IMR-90 (cell line): ENCODE measurements at regions not wholly inside any gene's neighbourhood (a gene's known extent, or its start where the extent isn't known, plus 50 kb on each side); places are given as distances from the start of the nearest gene placed in this dataset.

Source experiments
- ATAC-seq: fragments of 200-7000 bp; cut with Tn5 transposase; 2 replicates; pipeline ENCODE4 v1.9.1; 2020; ENCODE audit warnings: low read depth, mild to moderate bottlenecking, moderate library complexity
- BruUV-seq: library from RNA; stranded (reverse); fragments of 400-500 nt; replicated peaks from 2 replicates; lab custom pipeline; 2021; lab: Mats Ljungman, UMichigan
- CTCF ChIA-PET: fragments of 300-600 bp; formaldehyde crosslinking; extraction: SDS; loops from one replicate; lab custom pipeline; 2021; ENCODE audit warnings: antibody characterized with exemption; lab: Yijun Ruan, JAX
- POLR2A ChIA-PET: fragments of 300-600 bp; sonication (Branson Sonifier 250); formaldehyde crosslinking; loops from one replicate; lab custom pipeline; 2022; ENCODE audit warnings: antibody characterized with exemption; ENCODE audit not compliant: unreplicated experiment; lab: Charles Lee
- DNase-seq: peaks from one replicate; pipeline ENCODE4 v3.0.0; 2013
- H2AFZ ChIP-seq: replicated peaks from 2 replicates; pipeline ENCODE3; 2013; ENCODE audit warnings: low read length, mild to moderate bottlenecking; ENCODE audit not compliant: poor library complexity
- H2AK5ac ChIP-seq: 2 replicates; pipeline ENCODE4 v1.6.1; 2013; ENCODE audit warnings: low read depth, low read length, inconsistent platforms
- H2AK9ac ChIP-seq: replicated peaks from 2 replicates; pipeline ENCODE3; 2013; ENCODE audit warnings: mild to moderate bottlenecking, low read depth, low read length, moderate library complexity; ENCODE audit not compliant: poor library complexity
- H2BK120ac ChIP-seq: 2 replicates; pipeline ENCODE4 v1.6.1; 2013; ENCODE audit warnings: low read depth, low read length, inconsistent platforms
- H2BK15ac ChIP-seq: 3 replicates; pipeline ENCODE4 v1.6.1; 2013; ENCODE audit warnings: low read depth, low read length, inconsistent platforms
- H2BK20ac ChIP-seq: 2 replicates; pipeline ENCODE4 v1.6.1; 2013; ENCODE audit warnings: low read depth, mild to moderate bottlenecking, inconsistent platforms, low read length, moderate library complexity
- H2BK5ac ChIP-seq: 2 replicates; pipeline ENCODE4 v1.6.1; 2013; ENCODE audit warnings: mild to moderate bottlenecking, low read depth, low read length, inconsistent platforms; ENCODE audit not compliant: poor library complexity, severe bottlenecking
- H3K14ac ChIP-seq: replicated peaks from 2 replicates; pipeline ENCODE4 v1.6.1; 2013; ENCODE audit warnings: low read depth, low read length, inconsistent platforms
- H3K18ac ChIP-seq: 2 replicates; pipeline ENCODE4 v1.6.1; 2013; ENCODE audit warnings: low read depth, low read length, control low read depth
- H3K23ac ChIP-seq: 2 replicates; pipeline ENCODE4 v1.6.1; 2013; ENCODE audit warnings: low read depth, low read length, inconsistent platforms
- H3K27ac ChIP-seq: 2 replicates; pipeline ENCODE4 v1.5.1; 2013; ENCODE audit warnings: mild to moderate bottlenecking, control low read depth, low read length; ENCODE audit not compliant: insufficient read depth
- H3K27me3 ChIP-seq: 2 replicates; pipeline ENCODE4 v1.6.1; 2013; ENCODE audit warnings: low read length; ENCODE audit not compliant: control insufficient read depth, insufficient read depth
- H3K36me3 ChIP-seq: 2 replicates; pipeline ENCODE4 v1.6.1; 2013; ENCODE audit warnings: low read length, mixed read lengths; ENCODE audit not compliant: control insufficient read depth, insufficient read depth
- H3K4ac ChIP-seq: 2 replicates; pipeline ENCODE4 v1.6.1; 2013; ENCODE audit warnings: low read depth, low read length, inconsistent platforms
- H3K4me1 ChIP-seq: 2 replicates; pipeline ENCODE4 v1.6.1; 2013; ENCODE audit warnings: low read length, mixed read lengths; ENCODE audit not compliant: control insufficient read depth, insufficient read depth
- H3K4me2 ChIP-seq: 2 replicates; pipeline ENCODE4 v1.6.1; 2013; ENCODE audit warnings: low read depth, mild to moderate bottlenecking, control low read depth, low read length, moderate library complexity
- H3K4me3 ChIP-seq: 2 replicates; pipeline ENCODE4 v1.5.1; 2013; ENCODE audit warnings: low read depth, mild to moderate bottlenecking, control low read depth, low read length, moderate library complexity; ENCODE audit not compliant: insufficient read depth
- H3K56ac ChIP-seq: 2 replicates; pipeline ENCODE4 v1.6.1; 2013; ENCODE audit warnings: low read length, inconsistent platforms; ENCODE audit not compliant: insufficient read depth; ENCODE audit errors: extremely low read depth
- H3K79me1 ChIP-seq, 2 experiments: 2 replicates each; pipeline ENCODE4 v1.6.1; 2013; ENCODE audit warnings: low read length in 2 of 2, inconsistent platforms in 1 of 2, low read depth in 1 of 2
- H3K9ac ChIP-seq: 2 replicates; pipeline ENCODE4 v1.6.1; 2013; ENCODE audit warnings: low read depth, low read length, control low read depth
- H3K9me1 ChIP-seq: 2 replicates; pipeline ENCODE4 v1.6.1; 2013; ENCODE audit warnings: low read length, inconsistent platforms; ENCODE audit not compliant: insufficient read depth
- H3K9me3 ChIP-seq: 2 replicates; pipeline ENCODE4 v1.6.1; 2013; ENCODE audit warnings: low read length; ENCODE audit not compliant: control insufficient read depth, insufficient read depth
- H4K20me1 ChIP-seq: 2 replicates; pipeline ENCODE4 v1.6.1; 2013; ENCODE audit warnings: low read length, inconsistent platforms; ENCODE audit not compliant: insufficient read depth
- H4K5ac ChIP-seq: 2 replicates; pipeline ENCODE4 v1.6.1; 2013; ENCODE audit warnings: mild to moderate bottlenecking, low read depth, low read length, control low read depth
- H4K8ac ChIP-seq, 2 experiments: 2 replicates each; pipeline ENCODE4 v1.6.1; 2013; ENCODE audit warnings: low read depth in 2 of 2, low read length in 2 of 2, control low read depth in 1 of 2, inconsistent platforms in 1 of 2
- H4K91ac ChIP-seq: 2 replicates; pipeline ENCODE4 v1.6.1; 2013; ENCODE audit warnings: low read depth, low read length, inconsistent platforms; ENCODE audit not compliant: insufficient read depth
- BHLHE40 ChIP-seq: fragments of 150-350 bp; IDR thresholded peaks from 2 replicates; pipeline ENCODE4 v1.6.1; 2016; ENCODE audit warnings: mild to moderate bottlenecking, low read depth, low read length
- CEBPB ChIP-seq: IDR thresholded peaks from 2 replicates; pipeline ENCODE4 v1.6.1; 2012; ENCODE audit warnings: low read depth, low read length, improper control_type of control experiment
- CHD1 ChIP-seq: IDR thresholded peaks from 2 replicates; pipeline ENCODE4 v1.6.1; 2012; ENCODE audit warnings: low read depth, low read length, improper control_type of control experiment
- FOS ChIP-seq: fragments of 150-350 bp; IDR thresholded peaks from 2 replicates; pipeline ENCODE4 v1.6.1; 2016; ENCODE audit warnings: low read depth, low read length
- MAFK ChIP-seq: IDR thresholded peaks from 2 replicates; pipeline ENCODE4 v1.6.1; 2012; ENCODE audit warnings: low read depth, low read length, improper control_type of control experiment
- MAZ ChIP-seq: IDR thresholded peaks from 2 replicates; pipeline ENCODE4 v1.6.1; 2012; ENCODE audit warnings: low read depth, mild to moderate bottlenecking, low read length, improper control_type of control experiment, moderate library complexity, borderline replicate concordance
- MXI1 ChIP-seq: IDR thresholded peaks from 2 replicates; pipeline ENCODE4 v1.6.1; 2012; ENCODE audit warnings: low read depth, mild to moderate bottlenecking, low read length, moderate library complexity, borderline replicate concordance
- NFE2L2 ChIP-seq: fragments of 150-350 bp; IDR thresholded peaks from 2 replicates; pipeline ENCODE4 v1.6.1; 2016; ENCODE audit warnings: low read depth, mild to moderate bottlenecking, low read length
- POLR2A ChIP-seq: IDR thresholded peaks from 2 replicates; pipeline ENCODE4 v1.6.1; 2012; ENCODE audit warnings: mild to moderate bottlenecking, low read depth, low read length
- RAD21 ChIP-seq: IDR thresholded peaks from 2 replicates; pipeline ENCODE4 v1.6.1; 2012; ENCODE audit warnings: low read length, improper control_type of control experiment
- RCOR1 ChIP-seq: IDR thresholded peaks from 2 replicates; pipeline ENCODE4 v1.6.1; 2012; ENCODE audit warnings: mild to moderate bottlenecking, low read length, improper control_type of control experiment; ENCODE audit not compliant: insufficient replicate concordance
- RFX5 ChIP-seq: IDR thresholded peaks from 2 replicates; pipeline ENCODE4 v1.8.0; 2012; ENCODE audit warnings: low read depth, mild to moderate bottlenecking, low read length, moderate library complexity
- SMC3 ChIP-seq: fragments of 150-350 bp; IDR thresholded peaks from 2 replicates; pipeline ENCODE4 v1.6.1; 2016; ENCODE audit warnings: low read depth, mild to moderate bottlenecking, antibody characterized with exemption, low read length, moderate library complexity
- WGBS, 2 experiments: methylation state at CpG; one replicate each; pipeline versions ENCODE4 v1.1.5 to v1.1.7; 2013; ENCODE audit warnings: missing lambda C conversion rate in 2 of 2; ENCODE audit not compliant: insufficient read length in 1 of 2; ENCODE audit errors: extremely low coverage in 2 of 2; 5-methylcytosine and 5-hydroxymethylcytosine counted together
- dilution Hi-C: fragments of 300-500 bp; cut with HindIII; formaldehyde crosslinking; loops from one replicate; pipeline ENCODE4 v1.14.3; 2018; ENCODE audit warnings: low sequenced_read_pairs; ENCODE audit not compliant: unreplicated experiment
- in situ Hi-C: fragments of 300-500 bp; cut with MboI; formaldehyde crosslinking; loops from 3 replicates; pipeline ENCODE4 v1.14.3; 2019; ENCODE audit warnings: low sequenced_read_pairs, inconsistent platforms, mixed read lengths
- intact Hi-C: fragments of 100-400 bp; cut with micrococcal nuclease; formaldehyde crosslinking; loops from 2 replicates; pipeline ENCODE4 v1.10.0; 2022
- TF ChIP-seq, protein P1 (sequence below): conservative IDR thresholded peaks from 2 replicates; pipeline ENCODE4 v1.5.1; 2012; ENCODE audit warnings: mild to moderate bottlenecking, low read depth, low read length, improper control_type of control experiment
- TF ChIP-seq, protein P2 (sequence below): fragments of 150-350 bp; IDR thresholded peaks from 2 replicates; pipeline ENCODE4 v1.6.1; 2016; ENCODE audit warnings: low read depth, mild to moderate bottlenecking, low read length, moderate library complexity, borderline replicate concordance
- TF ChIP-seq, protein P3 (sequence below): fragments of 150-350 bp; IDR thresholded peaks from 2 replicates; pipeline ENCODE4 v1.6.1; 2017; ENCODE audit warnings: mild to moderate bottlenecking, antibody characterized with exemption, low read length, low read depth

DNA sequence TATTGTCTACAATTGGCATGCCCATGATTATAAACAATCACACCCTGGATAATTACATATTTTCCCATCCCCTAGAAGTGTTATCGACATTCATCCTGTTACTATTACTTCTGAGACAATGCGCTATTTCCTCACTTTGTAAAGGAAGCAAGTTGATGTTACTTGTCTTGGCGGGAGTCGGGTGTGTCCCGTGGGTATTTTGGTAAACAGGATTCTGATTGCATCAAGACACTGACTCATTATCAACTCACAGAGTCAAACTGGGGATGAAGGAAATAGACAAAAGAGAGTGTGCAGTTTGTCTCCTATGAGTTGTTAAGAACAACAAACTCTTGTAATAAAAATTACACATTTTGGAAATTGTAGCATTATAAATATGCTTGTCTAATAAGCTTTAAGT is 142.7 kb downstream of the GALR1 start:
- WGBS, 2 experiments: no CpG with 5 or more reads among the region's 5 CpGs
- Histone ChIP-seq H4K5ac (no peak overlapping the region), H2BK20ac (no peak overlapping the region), H3K27me3 (no peaks in the 10 kb centered on the region), H3K79me1 (no peaks in the 10 kb centered on the region), H3K18ac (no peak overlapping the region), H2BK5ac (no peak overlapping the region), H3K56ac (no peak overlapping the region), H4K20me1 (no peaks in the 10 kb centered on the region), H3K4me1 (no peaks in the 10 kb centered on the region), H4K91ac (no peak overlapping the region), H3K9me1 (no peaks in the 10 kb centered on the region), H3K36me3 (no peaks in the 10 kb centered on the region), H3K4me2 (no peak overlapping the region), H3K4ac (no peak overlapping the region), H2AK5ac (no peak overlapping the region), H3K9me3 (peaks cover 7% of the 10 kb centered on the region), H3K9ac (no peak overlapping the region), H2BK120ac (no peak overlapping the region), H2BK15ac (no peak overlapping the region), H2AK9ac (no peak overlapping the region), H2AFZ (no peak overlapping the region), H3K4me3 (no peak overlapping the region), H3K27ac (no peak overlapping the region), H4K8ac (no peak overlapping the region), H3K14ac (no peak overlapping the region), H3K23ac (no peak overlapping the region)
- dilution Hi-C loops (no loop called here), in situ Hi-C loops (no loop called here), intact Hi-C loops (no loop called here)
- no TSS peak for BruUV-seq
- TF ChIP-seq RCOR1 (no peak), SMC3 (no peak), CHD1 (no peak), BHLHE40 (no peak), NFE2L2 (no peak), MXI1 (no peak), CEBPB (no peak), MAZ (no peak), MAFK (no peak), RAD21 (no peak), FOS (no peak), POLR2A (no peak), RFX5 (no peak)
- TF ChIP-seq, protein P1, sequence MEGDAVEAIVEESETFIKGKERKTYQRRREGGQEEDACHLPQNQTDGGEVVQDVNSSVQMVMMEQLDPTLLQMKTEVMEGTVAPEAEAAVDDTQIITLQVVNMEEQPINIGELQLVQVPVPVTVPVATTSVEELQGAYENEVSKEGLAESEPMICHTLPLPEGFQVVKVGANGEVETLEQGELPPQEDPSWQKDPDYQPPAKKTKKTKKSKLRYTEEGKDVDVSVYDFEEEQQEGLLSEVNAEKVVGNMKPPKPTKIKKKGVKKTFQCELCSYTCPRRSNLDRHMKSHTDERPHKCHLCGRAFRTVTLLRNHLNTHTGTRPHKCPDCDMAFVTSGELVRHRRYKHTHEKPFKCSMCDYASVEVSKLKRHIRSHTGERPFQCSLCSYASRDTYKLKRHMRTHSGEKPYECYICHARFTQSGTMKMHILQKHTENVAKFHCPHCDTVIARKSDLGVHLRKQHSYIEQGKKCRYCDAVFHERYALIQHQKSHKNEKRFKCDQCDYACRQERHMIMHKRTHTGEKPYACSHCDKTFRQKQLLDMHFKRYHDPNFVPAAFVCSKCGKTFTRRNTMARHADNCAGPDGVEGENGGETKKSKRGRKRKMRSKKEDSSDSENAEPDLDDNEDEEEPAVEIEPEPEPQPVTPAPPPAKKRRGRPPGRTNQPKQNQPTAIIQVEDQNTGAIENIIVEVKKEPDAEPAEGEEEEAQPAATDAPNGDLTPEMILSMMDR: no peak
- TF ChIP-seq, protein P2, sequence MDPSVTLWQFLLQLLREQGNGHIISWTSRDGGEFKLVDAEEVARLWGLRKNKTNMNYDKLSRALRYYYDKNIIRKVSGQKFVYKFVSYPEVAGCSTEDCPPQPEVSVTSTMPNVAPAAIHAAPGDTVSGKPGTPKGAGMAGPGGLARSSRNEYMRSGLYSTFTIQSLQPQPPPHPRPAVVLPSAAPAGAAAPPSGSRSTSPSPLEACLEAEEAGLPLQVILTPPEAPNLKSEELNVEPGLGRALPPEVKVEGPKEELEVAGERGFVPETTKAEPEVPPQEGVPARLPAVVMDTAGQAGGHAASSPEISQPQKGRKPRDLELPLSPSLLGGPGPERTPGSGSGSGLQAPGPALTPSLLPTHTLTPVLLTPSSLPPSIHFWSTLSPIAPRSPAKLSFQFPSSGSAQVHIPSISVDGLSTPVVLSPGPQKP: no peak
- TF ChIP-seq, protein P3, sequence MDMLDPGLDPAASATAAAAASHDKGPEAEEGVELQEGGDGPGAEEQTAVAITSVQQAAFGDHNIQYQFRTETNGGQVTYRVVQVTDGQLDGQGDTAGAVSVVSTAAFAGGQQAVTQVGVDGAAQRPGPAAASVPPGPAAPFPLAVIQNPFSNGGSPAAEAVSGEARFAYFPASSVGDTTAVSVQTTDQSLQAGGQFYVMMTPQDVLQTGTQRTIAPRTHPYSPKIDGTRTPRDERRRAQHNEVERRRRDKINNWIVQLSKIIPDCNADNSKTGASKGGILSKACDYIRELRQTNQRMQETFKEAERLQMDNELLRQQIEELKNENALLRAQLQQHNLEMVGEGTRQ: no peak
- POLR2A ChIA-PET: no interaction called here
- ATAC-seq (no peak), DNase-seq (no peak)
- CTCF ChIA-PET: no interaction called here
